ENCODE measurements at regions not wholly inside any gene's neighbourhood (a gene's known extent, or its start where the extent isn't known, plus 50 kb on each side); places are given as distances from the start of the nearest gene placed in this dataset.

DNA sequence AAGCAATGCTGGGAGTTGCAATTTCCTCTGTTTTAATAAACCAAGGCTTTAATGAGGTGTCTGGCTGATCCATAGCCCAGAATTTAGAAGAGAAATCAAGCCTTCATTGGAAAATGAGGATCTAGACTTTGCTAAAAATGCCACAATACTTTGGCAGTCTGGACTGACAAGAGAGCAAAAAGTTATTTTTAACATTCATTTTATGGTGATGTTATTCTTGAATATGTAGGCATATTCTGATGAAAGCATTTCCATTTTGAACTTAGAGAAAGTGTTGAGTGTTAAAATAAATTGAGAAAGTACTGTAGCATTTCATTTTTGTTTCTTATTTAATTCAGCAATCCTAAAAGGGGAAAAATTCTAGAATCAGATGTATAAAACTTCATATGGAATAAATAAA, 151.8 kb upstream of the HNMT start:
- Histone ChIP-seq H3K9me2 (no peaks in the 10 kb centered on the region), H3K9ac (no peak overlapping the region), H2AFZ (ENCODE audit: low read depth) (no peak overlapping the region), H3K79me2 (ENCODE audit: insufficient read depth) (no peaks in the 10 kb centered on the region), H3F3A (replicated peaks; ENCODE audit: insufficient read depth) (no peaks in the 10 kb centered on the region), H3K4me3 (ENCODE audit: low read depth in 2 of 2, low read length in 1 of 2) (no peak overlapping the region), H4K20me1 (ENCODE audit: insufficient read depth) (no peaks in the 10 kb centered on the region), H3K9me3 (no peaks in the 10 kb centered on the region), H3K27me3 (ENCODE audit: insufficient read depth) (no peaks in the 10 kb centered on the region), H3K27ac (ENCODE audit: low read depth in 2 of 2, low read length in 1 of 2) (no peak overlapping the region), H3K36me3 (replicated peaks in 1 of 2; ENCODE audit: control insufficient read depth in 1 of 2, insufficient read depth in 2 of 2, low read length in 1 of 2) (no peaks in the 10 kb centered on the region), H3K4me2 (no peak overlapping the region), H3K4me1 (ENCODE audit: control insufficient read depth in 1 of 2, insufficient read depth in 2 of 2, low read depth in 1 of 2, low read length in 1 of 2) (no peaks in the 10 kb centered on the region)
- DNase-seq: no peak
- TF ChIP-seq, protein P1, sequence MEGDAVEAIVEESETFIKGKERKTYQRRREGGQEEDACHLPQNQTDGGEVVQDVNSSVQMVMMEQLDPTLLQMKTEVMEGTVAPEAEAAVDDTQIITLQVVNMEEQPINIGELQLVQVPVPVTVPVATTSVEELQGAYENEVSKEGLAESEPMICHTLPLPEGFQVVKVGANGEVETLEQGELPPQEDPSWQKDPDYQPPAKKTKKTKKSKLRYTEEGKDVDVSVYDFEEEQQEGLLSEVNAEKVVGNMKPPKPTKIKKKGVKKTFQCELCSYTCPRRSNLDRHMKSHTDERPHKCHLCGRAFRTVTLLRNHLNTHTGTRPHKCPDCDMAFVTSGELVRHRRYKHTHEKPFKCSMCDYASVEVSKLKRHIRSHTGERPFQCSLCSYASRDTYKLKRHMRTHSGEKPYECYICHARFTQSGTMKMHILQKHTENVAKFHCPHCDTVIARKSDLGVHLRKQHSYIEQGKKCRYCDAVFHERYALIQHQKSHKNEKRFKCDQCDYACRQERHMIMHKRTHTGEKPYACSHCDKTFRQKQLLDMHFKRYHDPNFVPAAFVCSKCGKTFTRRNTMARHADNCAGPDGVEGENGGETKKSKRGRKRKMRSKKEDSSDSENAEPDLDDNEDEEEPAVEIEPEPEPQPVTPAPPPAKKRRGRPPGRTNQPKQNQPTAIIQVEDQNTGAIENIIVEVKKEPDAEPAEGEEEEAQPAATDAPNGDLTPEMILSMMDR (IDR thresholded peaks at IDR 0.05): no peak
- TF ChIP-seq NRF1 (IDR thresholded peaks at IDR 0.05; ENCODE audit: low read depth, low read length) (no peak), JUND (IDR thresholded peaks at IDR 0.05) (no peak), TAF1 (IDR thresholded peaks at IDR 0.05; ENCODE audit: borderline replicate concordance, low read depth, low read length) (no peak), RFX5 (IDR thresholded peaks at IDR 0.05; ENCODE audit: low read length) (no peak), RXRA (IDR thresholded peaks at IDR 0.05; ENCODE audit: borderline replicate concordance, low read depth) (no peak), MEF2A (IDR thresholded peaks at IDR 0.05; ENCODE audit: borderline replicate concordance, low read depth) (no peak), YY1 (IDR thresholded peaks at IDR 0.05; ENCODE audit: low read depth) (no peak), FOXM1 (IDR thresholded peaks at IDR 0.05; ENCODE audit: low read depth) (no peak), CHD2 (IDR thresholded peaks at IDR 0.05; ENCODE audit: low read length, partially characterized antibody) (no peak), ELF1 (IDR thresholded peaks at IDR 0.05) (no peak)
- TF ChIP-seq, protein P2, sequence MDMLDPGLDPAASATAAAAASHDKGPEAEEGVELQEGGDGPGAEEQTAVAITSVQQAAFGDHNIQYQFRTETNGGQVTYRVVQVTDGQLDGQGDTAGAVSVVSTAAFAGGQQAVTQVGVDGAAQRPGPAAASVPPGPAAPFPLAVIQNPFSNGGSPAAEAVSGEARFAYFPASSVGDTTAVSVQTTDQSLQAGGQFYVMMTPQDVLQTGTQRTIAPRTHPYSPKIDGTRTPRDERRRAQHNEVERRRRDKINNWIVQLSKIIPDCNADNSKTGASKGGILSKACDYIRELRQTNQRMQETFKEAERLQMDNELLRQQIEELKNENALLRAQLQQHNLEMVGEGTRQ (IDR thresholded peaks at IDR 0.05; ENCODE audit: borderline replicate concordance, low read depth, low read length): no peak
- TF ChIP-seq, protein P3, sequence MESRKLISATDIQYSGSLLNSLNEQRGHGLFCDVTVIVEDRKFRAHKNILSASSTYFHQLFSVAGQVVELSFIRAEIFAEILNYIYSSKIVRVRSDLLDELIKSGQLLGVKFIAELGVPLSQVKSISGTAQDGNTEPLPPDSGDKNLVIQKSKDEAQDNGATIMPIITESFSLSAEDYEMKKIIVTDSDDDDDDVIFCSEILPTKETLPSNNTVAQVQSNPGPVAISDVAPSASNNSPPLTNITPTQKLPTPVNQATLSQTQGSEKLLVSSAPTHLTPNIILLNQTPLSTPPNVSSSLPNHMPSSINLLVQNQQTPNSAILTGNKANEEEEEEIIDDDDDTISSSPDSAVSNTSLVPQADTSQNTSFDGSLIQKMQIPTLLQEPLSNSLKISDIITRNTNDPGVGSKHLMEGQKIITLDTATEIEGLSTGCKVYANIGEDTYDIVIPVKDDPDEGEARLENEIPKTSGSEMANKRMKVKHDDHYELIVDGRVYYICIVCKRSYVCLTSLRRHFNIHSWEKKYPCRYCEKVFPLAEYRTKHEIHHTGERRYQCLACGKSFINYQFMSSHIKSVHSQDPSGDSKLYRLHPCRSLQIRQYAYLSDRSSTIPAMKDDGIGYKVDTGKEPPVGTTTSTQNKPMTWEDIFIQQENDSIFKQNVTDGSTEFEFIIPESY (IDR thresholded peaks at IDR 0.05; ENCODE audit: borderline replicate concordance, low read depth): no peak
- TF ChIP-seq, protein P4, sequence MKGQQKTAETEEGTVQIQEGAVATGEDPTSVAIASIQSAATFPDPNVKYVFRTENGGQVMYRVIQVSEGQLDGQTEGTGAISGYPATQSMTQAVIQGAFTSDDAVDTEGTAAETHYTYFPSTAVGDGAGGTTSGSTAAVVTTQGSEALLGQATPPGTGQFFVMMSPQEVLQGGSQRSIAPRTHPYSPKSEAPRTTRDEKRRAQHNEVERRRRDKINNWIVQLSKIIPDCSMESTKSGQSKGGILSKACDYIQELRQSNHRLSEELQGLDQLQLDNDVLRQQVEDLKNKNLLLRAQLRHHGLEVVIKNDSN (IDR thresholded peaks at IDR 0.05; ENCODE audit: borderline replicate concordance, low read depth): no peak
- TF ChIP-seq, protein P5, sequence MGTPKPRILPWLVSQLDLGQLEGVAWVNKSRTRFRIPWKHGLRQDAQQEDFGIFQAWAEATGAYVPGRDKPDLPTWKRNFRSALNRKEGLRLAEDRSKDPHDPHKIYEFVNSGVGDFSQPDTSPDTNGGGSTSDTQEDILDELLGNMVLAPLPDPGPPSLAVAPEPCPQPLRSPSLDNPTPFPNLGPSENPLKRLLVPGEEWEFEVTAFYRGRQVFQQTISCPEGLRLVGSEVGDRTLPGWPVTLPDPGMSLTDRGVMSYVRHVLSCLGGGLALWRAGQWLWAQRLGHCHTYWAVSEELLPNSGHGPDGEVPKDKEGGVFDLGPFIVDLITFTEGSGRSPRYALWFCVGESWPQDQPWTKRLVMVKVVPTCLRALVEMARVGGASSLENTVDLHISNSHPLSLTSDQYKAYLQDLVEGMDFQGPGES (IDR thresholded peaks at IDR 0.05; ENCODE audit: low read depth, low read length): no peak
- POLR2A ChIA-PET: no interaction called here
- CTCF ChIA-PET: no interaction called here
